HG03066 (cell line): ENCODE measurements at regions not wholly inside any gene's neighbourhood (a gene's known extent, or its start where the extent isn't known, plus 50 kb on each side); places are given as distances from the start of the nearest gene placed in this dataset.

Experiments
- ATAC-seq: cut with Tn5 transposase; IDR thresholded peaks from one replicate; pipeline ENCODE4 v1.9.1; 2021; ENCODE audit warnings: low read depth; ENCODE audit not compliant: unreplicated experiment

- ATAC-seq = no peak
Observed at GRCh38 chr5:67366276-67366675, 169.7 kb upstream of the CD180 start.

- no peak for ATAC-seq
Observed at GRCh38 chr5:67364381-67364970, 167.9 kb upstream of the CD180 start.

GRCh38 chr5:67363963-67364362 lies 167.4 kb upstream of the CD180 start:
- no peak for ATAC-seq

- no peak for ATAC-seq
Observed at GRCh38 chr5:67363180-67363709, 166.6 kb upstream of the CD180 start.

GRCh38 chr5:67361932-67362729 lies 165.5 kb upstream of the CD180 start:
- ATAC-seq = no peak

- no peak for ATAC-seq
Observed at GRCh38 chr5:67360047-67360446, 163.4 kb upstream of the CD180 start.

GRCh38 chr5:67358186-67358585 lies 161.6 kb upstream of the CD180 start:
- no peak for ATAC-seq

- no peak for ATAC-seq
Observed at GRCh38 chr5:67355120-67355713, 158.6 kb upstream of the CD180 start.

- no peak for ATAC-seq
Observed at GRCh38 chr5:67353500-67354450, 157.2 kb upstream of the CD180 start.

- no peak for ATAC-seq
Observed at GRCh38 chr5:67350618-67351201, 154.1 kb upstream of the CD180 start.

GRCh38 chr5:67350185-67350584 lies 153.6 kb upstream of the CD180 start:
- no peak for ATAC-seq

GRCh38 chr5:67347821-67348220 lies 151.2 kb upstream of the CD180 start:
- no peak for ATAC-seq

GRCh38 chr5:67346611-67347010 lies 150.0 kb upstream of the CD180 start:
- no peak for ATAC-seq

GRCh38 chr5:67344870-67345269 lies 148.3 kb upstream of the CD180 start:
- ATAC-seq = no peak

- ATAC-seq = no peak
Observed at GRCh38 chr5:67343835-67344234, 147.2 kb upstream of the CD180 start.

- ATAC-seq = no peak
Observed at GRCh38 chr5:67341478-67341877, 144.9 kb upstream of the CD180 start.

- no peak for ATAC-seq
Observed at GRCh38 chr5:67339219-67339767, 142.7 kb upstream of the CD180 start.

GRCh38 chr5:67338421-67338820 lies 141.8 kb upstream of the CD180 start:
- no peak for ATAC-seq

- ATAC-seq = no peak
Observed at GRCh38 chr5:67337751-67338150, 141.2 kb upstream of the CD180 start.

- no peak for ATAC-seq
Observed at GRCh38 chr5:67335426-67335825, 138.8 kb upstream of the CD180 start.
